Neuronal stem cell (in vitro differentiated cells): ENCODE measurements at regions not wholly inside any gene's neighbourhood (a gene's known extent, or its start where the extent isn't known, plus 50 kb on each side); places are given as distances from the start of the nearest gene placed in this dataset.
A peak's percentile ranks its signal among the peaks of the same experiment; 100 is the strongest.

Experiments
- DNase-seq: peaks from one replicate; pipeline ENCODE4 v3.0.0-alpha.2; 2013; ENCODE audit warnings: low spot score
- H2AFZ ChIP-seq: one replicate; pipeline ENCODE4 v1.6.1; 2013; ENCODE audit warnings: mild to moderate bottlenecking, low read length, inconsistent platforms
- H2AK5ac ChIP-seq: 2 replicates; pipeline ENCODE4 v1.6.1; 2013; ENCODE audit warnings: low read depth, mild to moderate bottlenecking, inconsistent platforms, low read length, moderate library complexity, mixed read lengths
- H2BK120ac ChIP-seq: 2 replicates; pipeline ENCODE4 v1.6.1; 2013; ENCODE audit warnings: low read depth, mild to moderate bottlenecking, inconsistent platforms, low read length, moderate library complexity, mixed read lengths
- H2BK12ac ChIP-seq: one replicate; pipeline ENCODE4 v1.6.1; 2013; ENCODE audit warnings: low read length, inconsistent platforms
- H2BK15ac ChIP-seq: 2 replicates; pipeline ENCODE4 v1.6.1; 2013; ENCODE audit warnings: mild to moderate bottlenecking, low read length, inconsistent platforms, mixed read lengths
- H2BK5ac ChIP-seq: one replicate; pipeline ENCODE4 v1.6.1; 2013; ENCODE audit warnings: inconsistent platforms, mild to moderate bottlenecking, low read length, moderate library complexity
- H3K14ac ChIP-seq: one replicate; pipeline ENCODE4 v1.6.1; 2013; ENCODE audit warnings: low read length, inconsistent platforms
- H3K18ac ChIP-seq: 2 replicates; pipeline ENCODE4 v1.6.1; 2013; ENCODE audit warnings: low read length, inconsistent platforms
- H3K23ac ChIP-seq: 2 replicates; pipeline ENCODE4 v1.6.1; 2013; ENCODE audit warnings: low read depth, mild to moderate bottlenecking, mixed read lengths, low read length, inconsistent platforms; ENCODE audit not compliant: poor library complexity
- H3K27ac ChIP-seq: replicated peaks from 3 replicates; pipeline ENCODE4 v1.5.1; 2013; ENCODE audit warnings: low read length, inconsistent platforms
- H3K27me3 ChIP-seq, 3 experiments: 2 replicates each; pipeline ENCODE4 v1.6.1; 2013; ENCODE audit warnings: low read length in 3 of 3, mild to moderate bottlenecking in 2 of 3, inconsistent platforms in 1 of 3, low read depth in 1 of 3, mixed read lengths in 1 of 3, moderate library complexity in 1 of 3; ENCODE audit not compliant: control insufficient read depth in 3 of 3, insufficient read depth in 3 of 3
- H3K36me3 ChIP-seq, 2 donors: replicated peaks in 1 of 2; 2 replicates each; pipeline ENCODE4 v1.6.1; 2013; ENCODE audit warnings: low read length in 2 of 2; ENCODE audit not compliant: control insufficient read depth in 2 of 2, insufficient read depth in 2 of 2
- H3K4ac ChIP-seq: 2 replicates; pipeline ENCODE4 v1.6.1; 2013; ENCODE audit warnings: inconsistent platforms, mild to moderate bottlenecking, low read length, moderate library complexity
- H3K4me1 ChIP-seq, 2 donors: 1 replicate in 1 of 2; 2 replicates in 1 of 2; pipeline ENCODE4 v1.6.1; 2013; ENCODE audit warnings: low read length in 2 of 2, low read depth in 1 of 2; ENCODE audit not compliant: control insufficient read depth in 2 of 2, insufficient read depth in 1 of 2
- H3K4me2 ChIP-seq: one replicate; pipeline ENCODE4 v1.6.1; 2013; ENCODE audit warnings: mild to moderate bottlenecking, low read length, inconsistent platforms; ENCODE audit not compliant: insufficient read depth, poor library complexity, severe bottlenecking
- H3K4me3 ChIP-seq, 2 donors: 2 replicates each; pipeline ENCODE4 v1.5.1; 2013; ENCODE audit warnings: low read length in 2 of 2, mild to moderate bottlenecking in 2 of 2, inconsistent platforms in 1 of 2, moderate library complexity in 1 of 2
- H3K79me1 ChIP-seq: one replicate; pipeline ENCODE4 v1.6.1; 2013; ENCODE audit warnings: low read depth, mild to moderate bottlenecking, inconsistent platforms, low read length, moderate library complexity
- H3K9ac ChIP-seq: one replicate; pipeline ENCODE4 v1.6.1; 2013; ENCODE audit warnings: mild to moderate bottlenecking, low read depth, low read length, inconsistent platforms; ENCODE audit not compliant: poor library complexity
- H3K9me3 ChIP-seq, 2 donors: replicated peaks in 1 of 2; 2 replicates each; pipeline versions ENCODE3 to v1.6.1; 2013; ENCODE audit warnings: low read length in 2 of 2, mild to moderate bottlenecking in 2 of 2, inconsistent platforms in 1 of 2, low read depth in 1 of 2, mixed read lengths in 1 of 2, moderate library complexity in 1 of 2; ENCODE audit not compliant: control insufficient read depth in 2 of 2, insufficient read depth in 1 of 2
- H4K8ac ChIP-seq: one replicate; pipeline ENCODE4 v1.6.1; 2013; ENCODE audit warnings: low read depth, mild to moderate bottlenecking, inconsistent platforms, low read length, moderate library complexity
- H4K91ac ChIP-seq: one replicate; pipeline ENCODE4 v1.6.1; 2013; ENCODE audit warnings: low read length, low read depth, mild to moderate bottlenecking, inconsistent platforms; ENCODE audit not compliant: poor library complexity
- WGBS, 2 donors: extraction: QIAGEN DNeasy Blood & Tissue Kit; methylation state at CpG; one replicate each; pipeline ENCODE4 v1.1.7; 2013; ENCODE audit warnings: missing lambda C conversion rate in 2 of 2, mixed read lengths in 1 of 2; ENCODE audit not compliant: insufficient read length in 2 of 2, insufficient replicate concordance in 1 of 2; ENCODE audit errors: extremely low coverage in 2 of 2; 5-methylcytosine and 5-hydroxymethylcytosine counted together

DNA sequence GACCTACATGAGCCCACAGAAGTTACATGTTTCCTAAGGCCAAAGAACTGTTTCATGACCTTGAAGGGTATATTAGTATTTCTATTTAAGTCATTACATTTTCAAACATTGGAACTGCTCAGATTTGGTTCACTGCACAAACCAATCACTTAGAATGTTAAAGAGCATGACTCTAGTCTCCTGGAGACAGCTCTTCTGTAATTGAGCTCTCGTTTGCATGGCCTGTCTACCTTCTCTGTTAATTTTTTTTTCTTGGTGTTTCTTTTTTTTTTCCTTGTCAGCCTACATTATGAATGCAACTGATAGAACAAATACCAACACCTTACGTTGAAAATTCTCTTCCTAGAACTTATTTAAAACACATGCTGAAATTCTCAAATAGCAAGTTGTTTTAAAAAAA is 860.2 kb upstream of the MAP3K7 start:
- Histone ChIP-seq H3K4me2 (no peak overlapping the region), H3K27me3 (no peaks in the 10 kb centered on the region), H2BK12ac (no peak overlapping the region), H4K8ac (no peak overlapping the region), H3K18ac (no peak overlapping the region), H2BK15ac (no peak overlapping the region), H2BK120ac (no peak overlapping the region), H4K91ac (no peak overlapping the region), H2BK5ac (no peak overlapping the region), H3K79me1 (no peaks in the 10 kb centered on the region), H3K4me1 (no peaks in the 10 kb centered on the region), H3K23ac (no peak overlapping the region), H3K14ac (no peak overlapping the region), H2AK5ac (no peak overlapping the region), H3K4me3 (no peak overlapping the region), H3K36me3 (no peaks in the 10 kb centered on the region), H3K9me3 (no peaks in the 10 kb centered on the region), H3K4ac (no peak overlapping the region), H3K27ac (no peak overlapping the region), H3K9ac (no peak overlapping the region), H2AFZ (peak overlapping the region; percentile 18)
- no CpG with 5 or more reads among the region's 2 CpGs for WGBS, 2 donors
- DNase-seq, result no peak

DNA sequence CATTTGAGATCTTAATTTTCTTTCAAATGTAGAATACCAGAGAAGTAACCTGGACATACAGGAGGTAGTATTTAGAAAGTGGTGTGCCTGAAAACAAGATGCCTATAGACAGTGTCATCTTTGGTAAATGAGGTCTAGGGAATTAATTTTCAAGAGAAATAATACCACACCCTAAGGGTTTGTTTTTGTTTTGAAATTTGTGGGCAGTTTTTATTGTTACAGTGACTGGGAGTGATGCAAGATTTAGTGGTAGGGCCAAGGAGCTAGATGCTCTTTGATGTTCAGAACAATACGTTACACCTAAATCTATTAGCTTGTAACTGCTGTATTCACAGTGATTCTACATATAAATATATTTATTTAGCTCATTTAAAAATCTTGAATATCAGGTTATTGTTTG is 856.5 kb upstream of the MAP3K7 start:
- Histone ChIP-seq H3K4me3 (no peak overlapping the region), H3K9ac (no peak overlapping the region)
- DNase-seq, result no peak

DNA sequence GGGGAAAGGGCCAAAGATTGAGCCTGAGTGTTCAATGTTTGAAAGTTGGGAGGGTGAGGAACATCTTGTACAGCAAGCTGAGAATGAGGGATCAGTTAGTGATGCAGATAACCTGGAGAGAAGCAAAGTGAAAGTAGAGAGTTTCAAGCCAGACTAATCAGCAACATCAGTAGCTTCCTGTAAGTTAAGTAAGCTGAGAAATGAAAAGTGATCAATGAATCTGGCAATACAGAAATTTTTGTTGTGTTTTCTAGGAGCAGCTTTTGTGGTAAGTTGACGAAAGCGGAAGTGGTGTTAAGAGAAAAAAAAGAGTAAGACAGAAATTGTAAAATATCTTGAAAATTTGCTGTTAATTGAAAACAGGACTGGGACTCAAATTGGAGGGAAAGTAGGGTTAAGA is 855.5 kb upstream of the MAP3K7 start:
- no peak overlapping the region for H3K4me2 ChIP-seq
- H3K9me3 ChIP-seq, result no peaks in the 10 kb centered on the region
- H3K4ac ChIP-seq, result no peak overlapping the region
- no peak overlapping the region for H3K4me3 ChIP-seq
- H4K91ac ChIP-seq, result no peak overlapping the region
- no peak overlapping the region for H2AFZ ChIP-seq
- no peaks in the 10 kb centered on the region for H3K79me1 ChIP-seq
- H2BK15ac ChIP-seq, result no peak overlapping the region
- DNase-seq, result no peak
- H3K18ac ChIP-seq, result no peak overlapping the region
- H2BK120ac ChIP-seq, result no peak overlapping the region
- no peak overlapping the region for H3K9ac ChIP-seq
- no peak overlapping the region for H4K8ac ChIP-seq
- H2BK5ac ChIP-seq, result no peak overlapping the region
- no peak overlapping the region for H3K23ac ChIP-seq
- H3K27ac ChIP-seq, result no peak overlapping the region
- no peak overlapping the region for H2BK12ac ChIP-seq
- WGBS, 2 donors, result 100% methylated on average over 2 of the region's 2 CpGs
- peaks cover 1 to 12% of the 10 kb centered on the region in 2 donors for H3K4me1 ChIP-seq
- H3K27me3 ChIP-seq, result no peaks in the 10 kb centered on the region
- no peak overlapping the region for H3K14ac ChIP-seq
- no peaks in the 10 kb centered on the region for H3K36me3 ChIP-seq
- no peak overlapping the region for H2AK5ac ChIP-seq

More for the DNA sequence above, 856.5 kb upstream of the MAP3K7 start:
- H4K8ac ChIP-seq, result no peak overlapping the region
- no peaks in the 10 kb centered on the region for H3K27me3 ChIP-seq
- H2BK120ac ChIP-seq, result no peak overlapping the region
- H2BK12ac ChIP-seq, result no peak overlapping the region
- H2AFZ ChIP-seq, result no peak overlapping the region
- H3K4me2 ChIP-seq, result no peak overlapping the region
- H2BK15ac ChIP-seq, result no peak overlapping the region
- no peak overlapping the region for H3K27ac ChIP-seq
- H2AK5ac ChIP-seq, result no peak overlapping the region
- H3K14ac ChIP-seq, result no peak overlapping the region
- H3K9me3 ChIP-seq, result no peaks in the 10 kb centered on the region
- no peak overlapping the region for H3K23ac ChIP-seq
- H3K4ac ChIP-seq, result no peak overlapping the region
- H3K4me1 ChIP-seq, result peaks cover 0 to 2% of the 10 kb centered on the region in 2 donors
- no peak overlapping the region for H3K18ac ChIP-seq
- H3K79me1 ChIP-seq, result no peaks in the 10 kb centered on the region
- no peak overlapping the region for H4K91ac ChIP-seq
- no CpG with 5 or more reads among the region's 1 CpG for WGBS, 2 donors
- H2BK5ac ChIP-seq, result no peak overlapping the region
- no peaks in the 10 kb centered on the region for H3K36me3 ChIP-seq

DNA sequence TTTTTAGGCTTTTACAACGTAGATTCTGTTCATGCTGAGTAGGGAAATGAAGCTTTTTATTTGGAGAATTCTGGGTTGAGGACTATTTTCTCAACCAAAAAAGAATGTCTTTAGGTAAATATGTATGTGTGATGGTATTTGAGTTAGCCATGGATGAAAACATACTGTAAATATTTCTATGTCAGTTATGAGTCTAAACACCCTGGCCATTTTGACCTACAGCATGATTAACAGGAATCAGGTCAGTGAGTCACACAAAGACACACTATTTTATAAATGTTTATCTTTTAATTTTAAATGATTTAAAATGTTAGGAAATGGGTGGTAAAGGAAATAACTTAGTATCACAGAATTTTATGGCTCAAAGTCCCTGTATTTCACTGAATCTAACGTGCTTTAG is 851.7 kb upstream of the MAP3K7 start:
- Histone ChIP-seq H3K9ac (no peak overlapping the region), H3K4me2 (no peak overlapping the region), H3K14ac (no peak overlapping the region), H3K18ac (no peak overlapping the region), H3K27ac (no peak overlapping the region), H3K36me3 (no peaks in the 10 kb centered on the region), H4K8ac (no peak overlapping the region), H4K91ac (no peak overlapping the region), H2BK120ac (no peak overlapping the region), H3K9me3 (no peaks in the 10 kb centered on the region), H3K4me3 (no peak overlapping the region), H2BK12ac (no peak overlapping the region), H3K79me1 (no peaks in the 10 kb centered on the region), H3K4me1 (peaks cover 2 to 14% of the 10 kb centered on the region in 2 donors), H3K23ac (no peak overlapping the region), H2AFZ (no peak overlapping the region), H2AK5ac (no peak overlapping the region), H2BK5ac (no peak overlapping the region), H2BK15ac (no peak overlapping the region), H3K4ac (no peak overlapping the region), H3K27me3 (no peaks in the 10 kb centered on the region)
- WGBS, 2 donors, result no CpG with 5 or more reads among the region's 2 CpGs
- DNase-seq, result no peak
